ENCODE measurements at regions not wholly inside any gene's neighbourhood (a gene's known extent, or its start where the extent isn't known, plus 50 kb on each side); places are given as distances from the start of the nearest gene placed in this dataset.

- Histone ChIP-seq H3K36me3 (ENCODE audit: control insufficient read depth, insufficient read depth, low read length) (no peaks in the 10 kb centered on the region), H3K4me3 (ENCODE audit: low read depth, low read length) (no peak overlapping the region), H3K9me3 (ENCODE audit: control insufficient read depth, insufficient read depth, low read length) (peaks cover 20% of the 10 kb centered on the region), H3K4me1 (ENCODE audit: control insufficient read depth, insufficient read depth, low read length) (no peaks in the 10 kb centered on the region), H3K9ac (ENCODE audit: low read depth, low read length) (no peak overlapping the region), H3K27me3 (ENCODE audit: control insufficient read depth, insufficient read depth, low read length) (no peaks in the 10 kb centered on the region)
Measured at GRCh38 chr12:30391766-30392366, 303.8 kb downstream of the IPO8 start.

- Histone ChIP-seq H3K9ac (ENCODE audit: low read depth, low read length) (no peak overlapping the region), H3K4me3 (ENCODE audit: low read depth, low read length) (no peak overlapping the region), H3K9me3 (ENCODE audit: control insufficient read depth, insufficient read depth, low read length) (peaks cover 4% of the 10 kb centered on the region), H3K27me3 (ENCODE audit: control insufficient read depth, insufficient read depth, low read length) (no peaks in the 10 kb centered on the region), H3K4me1 (ENCODE audit: control insufficient read depth, insufficient read depth, low read length) (no peaks in the 10 kb centered on the region), H3K36me3 (ENCODE audit: control insufficient read depth, insufficient read depth, low read length) (no peaks in the 10 kb centered on the region)
Measured at GRCh38 chr12:30385706-30386105, 310.0 kb downstream of the IPO8 start.

- H3K27me3 ChIP-seq (ENCODE audit: control insufficient read depth, insufficient read depth, low read length) = no peaks in the 10 kb centered on the region
- H3K4me1 ChIP-seq (ENCODE audit: control insufficient read depth, insufficient read depth, low read length) = no peaks in the 10 kb centered on the region
- H3K9me3 ChIP-seq (ENCODE audit: control insufficient read depth, insufficient read depth, low read length) = peaks cover 1% of the 10 kb centered on the region
- H3K36me3 ChIP-seq (ENCODE audit: control insufficient read depth, insufficient read depth, low read length) = no peaks in the 10 kb centered on the region
- H3K4me3 ChIP-seq (ENCODE audit: low read depth, low read length) = no peak overlapping the region
- H3K9ac ChIP-seq (ENCODE audit: low read depth, low read length) = no peak overlapping the region
Measured at GRCh38 chr12:30384976-30385375, 310.7 kb downstream of the IPO8 start.

GRCh38 chr12:30378307-30378706 lies 317.4 kb downstream of the IPO8 start:
- Histone ChIP-seq H3K36me3 (ENCODE audit: control insufficient read depth, insufficient read depth, low read length) (no peaks in the 10 kb centered on the region), H3K4me1 (ENCODE audit: control insufficient read depth, insufficient read depth, low read length) (no peaks in the 10 kb centered on the region), H3K4me3 (ENCODE audit: low read depth, low read length) (no peak overlapping the region), H3K9ac (ENCODE audit: low read depth, low read length) (no peak overlapping the region), H3K27me3 (ENCODE audit: control insufficient read depth, insufficient read depth, low read length) (no peaks in the 10 kb centered on the region), H3K9me3 (ENCODE audit: control insufficient read depth, insufficient read depth, low read length) (no peaks in the 10 kb centered on the region)

- no peak overlapping the region for H3K9ac ChIP-seq (ENCODE audit: low read depth, low read length)
- H3K4me1 ChIP-seq (ENCODE audit: control insufficient read depth, insufficient read depth, low read length) = no peaks in the 10 kb centered on the region
- H3K4me3 ChIP-seq (ENCODE audit: low read depth, low read length) = no peak overlapping the region
- H3K27me3 ChIP-seq (ENCODE audit: control insufficient read depth, insufficient read depth, low read length) = no peaks in the 10 kb centered on the region
- H3K9me3 ChIP-seq (ENCODE audit: control insufficient read depth, insufficient read depth, low read length) = peaks cover 2% of the 10 kb centered on the region
- H3K36me3 ChIP-seq (ENCODE audit: control insufficient read depth, insufficient read depth, low read length) = no peaks in the 10 kb centered on the region
Measured at GRCh38 chr12:30364822-30365221, 330.8 kb downstream of the IPO8 start.

- H3K36me3 ChIP-seq (ENCODE audit: control insufficient read depth, insufficient read depth, low read length) = no peaks in the 10 kb centered on the region
- H3K27me3 ChIP-seq (ENCODE audit: control insufficient read depth, insufficient read depth, low read length) = no peaks in the 10 kb centered on the region
- no peak overlapping the region for H3K4me3 ChIP-seq (ENCODE audit: low read depth, low read length)
- H3K9me3 ChIP-seq (ENCODE audit: control insufficient read depth, insufficient read depth, low read length) = peaks cover 2% of the 10 kb centered on the region
- H3K9ac ChIP-seq (ENCODE audit: low read depth, low read length) = no peak overlapping the region
- no peaks in the 10 kb centered on the region for H3K4me1 ChIP-seq (ENCODE audit: control insufficient read depth, insufficient read depth, low read length)
Measured at GRCh38 chr12:30361145-30361544, 334.5 kb downstream of the IPO8 start.

GRCh38 chr12:30358671-30359070 lies 337.0 kb downstream of the IPO8 start:
- Histone ChIP-seq H3K36me3 (ENCODE audit: control insufficient read depth, insufficient read depth, low read length) (no peaks in the 10 kb centered on the region), H3K9me3 (ENCODE audit: control insufficient read depth, insufficient read depth, low read length) (peaks cover 2% of the 10 kb centered on the region), H3K4me1 (ENCODE audit: control insufficient read depth, insufficient read depth, low read length) (no peaks in the 10 kb centered on the region), H3K4me3 (ENCODE audit: low read depth, low read length) (no peak overlapping the region), H3K27me3 (ENCODE audit: control insufficient read depth, insufficient read depth, low read length) (no peaks in the 10 kb centered on the region), H3K9ac (ENCODE audit: low read depth, low read length) (no peak overlapping the region)

GRCh38 chr12:30357766-30358490 lies 337.7 kb downstream of the IPO8 start:
- Histone ChIP-seq H3K4me3 (ENCODE audit: low read depth, low read length) (no peak overlapping the region), H3K4me1 (ENCODE audit: control insufficient read depth, insufficient read depth, low read length) (no peaks in the 10 kb centered on the region), H3K36me3 (ENCODE audit: control insufficient read depth, insufficient read depth, low read length) (no peaks in the 10 kb centered on the region), H3K9ac (ENCODE audit: low read depth, low read length) (no peak overlapping the region), H3K27me3 (ENCODE audit: control insufficient read depth, insufficient read depth, low read length) (no peaks in the 10 kb centered on the region), H3K9me3 (ENCODE audit: control insufficient read depth, insufficient read depth, low read length) (no peaks in the 10 kb centered on the region)

GRCh38 chr12:30345744-30346471 lies 349.8 kb downstream of the IPO8 start:
- Histone ChIP-seq H3K36me3 (ENCODE audit: control insufficient read depth, insufficient read depth, low read length) (no peaks in the 10 kb centered on the region), H3K9me3 (ENCODE audit: control insufficient read depth, insufficient read depth, low read length) (peaks cover 4% of the 10 kb centered on the region), H3K4me1 (ENCODE audit: control insufficient read depth, insufficient read depth, low read length) (no peaks in the 10 kb centered on the region), H3K27me3 (ENCODE audit: control insufficient read depth, insufficient read depth, low read length) (no peaks in the 10 kb centered on the region), H3K4me3 (ENCODE audit: low read depth, low read length) (no peak overlapping the region), H3K9ac (ENCODE audit: low read depth, low read length) (no peak overlapping the region)

- peaks cover 5% of the 10 kb centered on the region for H3K4me1 ChIP-seq (ENCODE audit: control insufficient read depth, insufficient read depth, low read length)
- no peaks in the 10 kb centered on the region for H3K9me3 ChIP-seq (ENCODE audit: control insufficient read depth, insufficient read depth, low read length)
- H3K27me3 ChIP-seq (ENCODE audit: control insufficient read depth, insufficient read depth, low read length) = no peaks in the 10 kb centered on the region
- no peak overlapping the region for H3K9ac ChIP-seq (ENCODE audit: low read depth, low read length)
- H3K4me3 ChIP-seq (ENCODE audit: low read depth, low read length) = no peak overlapping the region
- peaks cover 3% of the 10 kb centered on the region for H3K36me3 ChIP-seq (ENCODE audit: control insufficient read depth, insufficient read depth, low read length)
Measured at GRCh38 chr12:30330565-30330964, 365.1 kb downstream of the IPO8 start.

GRCh38 chr12:30329281-30329680 lies 366.4 kb downstream of the IPO8 start:
- Histone ChIP-seq H3K27me3 (ENCODE audit: control insufficient read depth, insufficient read depth, low read length) (no peaks in the 10 kb centered on the region), H3K4me3 (ENCODE audit: low read depth, low read length) (no peak overlapping the region), H3K36me3 (ENCODE audit: control insufficient read depth, insufficient read depth, low read length) (peaks cover 3% of the 10 kb centered on the region), H3K9ac (ENCODE audit: low read depth, low read length) (no peak overlapping the region), H3K9me3 (ENCODE audit: control insufficient read depth, insufficient read depth, low read length) (no peaks in the 10 kb centered on the region), H3K4me1 (ENCODE audit: control insufficient read depth, insufficient read depth, low read length) (peaks cover 5% of the 10 kb centered on the region)

GRCh38 chr12:30323008-30323407 lies 372.7 kb downstream of the IPO8 start:
- Histone ChIP-seq H3K36me3 (ENCODE audit: control insufficient read depth, insufficient read depth, low read length) (no peaks in the 10 kb centered on the region), H3K9me3 (ENCODE audit: control insufficient read depth, insufficient read depth, low read length) (no peaks in the 10 kb centered on the region), H3K27me3 (ENCODE audit: control insufficient read depth, insufficient read depth, low read length) (no peaks in the 10 kb centered on the region), H3K4me3 (ENCODE audit: low read depth, low read length) (no peak overlapping the region), H3K4me1 (ENCODE audit: control insufficient read depth, insufficient read depth, low read length) (no peaks in the 10 kb centered on the region), H3K9ac (ENCODE audit: low read depth, low read length) (no peak overlapping the region)

Data from iPS-15b (cell line).